ENCODE measurements at regions not wholly inside any gene's neighbourhood (a gene's known extent, or its start where the extent isn't known, plus 50 kb on each side); places are given as distances from the start of the nearest gene placed in this dataset.

DNA sequence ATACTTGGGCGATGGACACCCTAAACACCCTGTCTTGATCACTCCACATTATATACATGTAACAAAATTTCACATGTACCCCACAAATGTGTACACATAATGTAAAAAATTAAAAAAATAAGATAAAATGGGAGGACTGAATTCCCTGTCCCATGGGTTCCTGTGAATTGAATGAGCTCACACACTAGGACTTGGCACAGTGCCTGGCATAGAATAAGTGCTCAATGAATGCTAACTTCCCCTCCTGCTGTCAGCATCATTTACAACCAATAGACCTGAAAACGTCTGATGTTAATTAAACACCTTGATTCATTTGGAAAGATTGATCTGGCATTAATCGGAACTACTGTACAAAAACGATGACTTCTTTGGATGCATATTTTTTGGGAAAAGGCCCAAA is 117.3 kb upstream of the ZNF438 start:
- no peak overlapping the region for H3K27ac ChIP-seq (ENCODE audit: low read depth, low read length)
- no peaks in the 10 kb centered on the region for H3K9me3 ChIP-seq (ENCODE audit: low read length)
- no peaks in the 10 kb centered on the region for H3K27me3 ChIP-seq (ENCODE audit: control insufficient read depth in 1 of 2, insufficient read depth in 2 of 2, low read length in 2 of 2)
- no peaks in the 10 kb centered on the region for H3K36me3 ChIP-seq (ENCODE audit: insufficient read depth, low read length)
- H3K9ac ChIP-seq (ENCODE audit: low read length) = no peak overlapping the region
- peaks cover 10% of the 10 kb centered on the region for H3K4me1 ChIP-seq (ENCODE audit: insufficient read depth, low read length)
- no peak overlapping the region for H3K4me3 ChIP-seq (ENCODE audit: low read depth in 1 of 2, low read length in 2 of 2)

DNA sequence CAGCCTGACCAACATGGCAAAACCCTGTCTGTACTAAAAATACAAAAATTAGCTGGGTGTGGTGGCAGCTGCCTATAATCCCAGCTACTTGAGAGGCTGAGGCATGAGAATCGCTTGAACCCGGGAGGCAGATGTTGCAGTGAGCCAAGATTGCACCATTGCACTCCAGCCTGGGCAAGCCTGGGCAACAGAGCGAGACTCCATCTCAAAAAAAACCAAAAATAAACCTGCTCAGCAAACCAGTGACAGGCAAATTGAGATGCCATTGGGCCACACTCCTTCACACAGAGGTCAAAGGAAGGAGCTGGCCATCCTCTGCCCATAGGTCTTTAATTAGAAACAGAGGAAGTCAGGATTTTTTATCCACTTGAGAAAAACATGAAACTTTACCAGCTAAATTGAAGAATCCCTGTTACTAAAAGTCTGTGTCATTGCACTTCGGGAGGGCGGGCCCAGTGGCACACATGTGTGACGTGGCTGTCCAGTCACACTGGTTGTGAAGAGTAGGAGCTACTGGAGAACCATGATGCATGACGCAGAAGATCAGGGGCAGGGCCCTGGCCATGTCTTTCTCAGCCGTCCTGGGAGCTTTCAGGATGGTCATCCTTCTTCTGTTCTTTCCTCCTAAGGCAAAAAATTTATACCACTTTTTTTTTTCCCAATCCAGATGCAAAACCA is 118.3 kb upstream of the ZNF438 start:
- H3K4me3 ChIP-seq (ENCODE audit: low read depth in 1 of 2, low read length in 2 of 2) = no peak overlapping the region
- H3K36me3 ChIP-seq (ENCODE audit: insufficient read depth, low read length) = no peaks in the 10 kb centered on the region
- no peaks in the 10 kb centered on the region for H3K9me3 ChIP-seq (ENCODE audit: low read length)
- no peak overlapping the region for H3K9ac ChIP-seq (ENCODE audit: low read length)
- peaks cover 10% of the 10 kb centered on the region for H3K4me1 ChIP-seq (ENCODE audit: insufficient read depth, low read length)
- no peaks in the 10 kb centered on the region for H3K27me3 ChIP-seq (ENCODE audit: control insufficient read depth in 1 of 2, insufficient read depth in 2 of 2, low read length in 2 of 2)
- no peak overlapping the region for H3K27ac ChIP-seq (ENCODE audit: low read depth, low read length)

DNA sequence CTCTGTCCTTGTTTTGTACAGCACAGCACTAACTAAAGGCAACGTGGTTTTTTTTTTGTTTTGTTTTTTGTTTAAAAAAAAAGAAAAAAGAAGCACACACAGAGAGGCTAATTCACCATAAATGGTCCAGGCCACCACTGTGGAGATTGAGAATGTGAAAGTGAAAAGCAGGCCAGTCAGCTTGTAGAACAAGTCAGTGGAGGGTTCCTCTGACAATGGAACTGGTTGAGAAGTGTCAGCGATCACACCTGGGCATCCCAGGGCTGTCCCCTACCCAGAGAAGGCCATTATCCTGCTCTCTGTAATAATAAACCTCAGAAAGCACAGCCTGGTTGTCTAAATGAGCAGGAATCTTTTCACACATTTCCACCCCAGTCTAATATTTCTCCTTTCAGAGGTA is 119.6 kb upstream of the ZNF438 start:
- no peaks in the 10 kb centered on the region for H3K36me3 ChIP-seq (ENCODE audit: insufficient read depth, low read length)
- H3K27me3 ChIP-seq (ENCODE audit: control insufficient read depth in 1 of 2, insufficient read depth in 2 of 2, low read length in 2 of 2) = no peaks in the 10 kb centered on the region
- H3K4me3 ChIP-seq (ENCODE audit: low read depth in 1 of 2, low read length in 2 of 2) = no peak overlapping the region
- H3K9me3 ChIP-seq (ENCODE audit: low read length) = no peaks in the 10 kb centered on the region
- peaks cover 2% of the 10 kb centered on the region for H3K4me1 ChIP-seq (ENCODE audit: insufficient read depth, low read length)
- no peak overlapping the region for H3K27ac ChIP-seq (ENCODE audit: low read depth, low read length)
- H3K9ac ChIP-seq (ENCODE audit: low read length) = no peak overlapping the region

DNA sequence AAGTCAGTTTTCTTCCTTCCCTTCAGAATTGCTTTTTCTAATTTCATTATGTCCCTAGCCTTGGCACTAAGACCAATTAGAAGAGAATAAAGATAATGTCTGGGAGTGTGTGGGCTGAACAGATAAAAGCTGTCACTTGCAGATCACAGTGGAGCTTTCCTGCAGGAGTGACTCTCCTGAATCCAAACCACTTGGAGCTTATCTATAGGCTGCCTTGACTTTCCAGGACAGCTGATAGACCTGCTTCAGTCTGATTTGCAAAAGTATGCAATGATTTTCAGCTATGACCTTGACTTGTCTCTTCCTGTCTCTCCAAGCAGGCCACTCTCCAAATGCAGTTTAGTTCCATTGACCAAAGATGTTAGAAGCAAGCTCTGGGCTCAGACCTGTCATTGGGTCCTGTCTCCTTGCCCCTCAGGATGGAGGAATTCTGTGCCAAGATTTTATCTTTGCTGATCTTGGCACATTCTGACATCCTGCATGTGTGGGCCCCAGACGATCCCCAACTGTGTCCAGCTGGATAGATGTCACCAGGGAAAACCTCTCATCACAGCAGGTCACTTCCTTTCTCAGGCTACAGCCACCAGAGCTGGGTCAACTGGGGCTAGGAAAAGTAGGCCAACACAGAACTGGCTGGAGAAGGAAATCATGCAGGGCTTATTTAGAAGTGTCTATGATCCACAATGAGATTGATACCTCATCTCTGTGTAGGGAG is 120.9 kb upstream of the ZNF438 start:
- no peak overlapping the region for H3K9ac ChIP-seq (ENCODE audit: low read length)
- no peak overlapping the region for H3K27ac ChIP-seq (ENCODE audit: low read depth, low read length)
- no peaks in the 10 kb centered on the region for H3K27me3 ChIP-seq (ENCODE audit: control insufficient read depth in 1 of 2, insufficient read depth in 2 of 2, low read length in 2 of 2)
- no peak overlapping the region for H3K4me3 ChIP-seq (ENCODE audit: low read depth in 1 of 2, low read length in 2 of 2)
- no peaks in the 10 kb centered on the region for H3K36me3 ChIP-seq (ENCODE audit: insufficient read depth, low read length)
- no peaks in the 10 kb centered on the region for H3K9me3 ChIP-seq (ENCODE audit: low read length)
- no peaks in the 10 kb centered on the region for H3K4me1 ChIP-seq (ENCODE audit: insufficient read depth, low read length)

DNA sequence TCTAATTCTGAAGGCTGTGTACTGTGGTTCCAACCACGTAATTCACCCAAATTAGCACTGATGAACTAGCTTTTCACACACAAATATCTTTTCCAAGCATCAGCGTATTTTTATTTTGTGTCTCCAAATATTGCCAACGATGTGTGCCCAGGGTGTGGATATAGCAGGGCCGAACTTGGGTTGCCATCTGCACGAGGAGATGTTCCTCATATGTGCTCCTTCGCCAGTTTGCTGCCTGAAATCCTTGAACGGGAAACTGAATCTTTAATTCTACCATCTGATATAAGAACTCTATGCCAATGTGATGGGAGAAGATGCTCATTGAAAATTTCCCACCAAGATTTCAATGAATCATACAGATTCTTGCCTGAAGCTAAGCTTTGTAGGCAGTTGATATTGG is 121.5 kb upstream of the ZNF438 start:
- Histone ChIP-seq H3K27ac (ENCODE audit: low read depth, low read length) (no peak overlapping the region), H3K36me3 (ENCODE audit: insufficient read depth, low read length) (no peaks in the 10 kb centered on the region), H3K4me3 (ENCODE audit: low read depth in 1 of 2, low read length in 2 of 2) (no peak overlapping the region), H3K9ac (ENCODE audit: low read length) (no peak overlapping the region), H3K4me1 (ENCODE audit: insufficient read depth, low read length) (no peaks in the 10 kb centered on the region), H3K9me3 (ENCODE audit: low read length) (no peaks in the 10 kb centered on the region), H3K27me3 (ENCODE audit: control insufficient read depth in 1 of 2, insufficient read depth in 2 of 2, low read length in 2 of 2) (no peaks in the 10 kb centered on the region)

DNA sequence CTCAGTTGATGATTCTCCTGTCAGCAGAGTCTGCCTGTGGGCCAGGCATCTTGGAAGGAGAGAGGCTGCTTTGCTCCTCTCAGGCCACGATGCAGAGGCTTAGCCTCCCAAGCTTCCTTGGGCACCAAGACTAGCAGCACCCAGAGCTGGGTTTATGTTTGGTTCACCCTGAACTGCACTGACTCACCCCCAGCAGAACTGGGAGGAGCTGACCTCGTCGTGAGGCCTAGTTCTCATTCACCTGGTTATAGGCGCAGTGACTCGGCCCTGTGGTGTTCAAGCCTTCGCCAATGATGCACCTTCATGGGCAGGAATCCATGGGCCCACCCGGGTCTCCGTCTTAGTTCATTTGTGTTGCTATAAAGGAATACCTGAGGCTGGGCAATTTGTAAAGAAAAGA is 122.0 kb upstream of the ZNF438 start:
- no peaks in the 10 kb centered on the region for H3K36me3 ChIP-seq (ENCODE audit: insufficient read depth, low read length)
- H3K9me3 ChIP-seq (ENCODE audit: low read length) = no peaks in the 10 kb centered on the region
- H3K4me3 ChIP-seq (ENCODE audit: low read depth in 1 of 2, low read length in 2 of 2) = no peak overlapping the region
- H3K27ac ChIP-seq (ENCODE audit: low read depth, low read length) = no peak overlapping the region
- no peaks in the 10 kb centered on the region for H3K4me1 ChIP-seq (ENCODE audit: insufficient read depth, low read length)
- H3K27me3 ChIP-seq (ENCODE audit: control insufficient read depth in 1 of 2, insufficient read depth in 2 of 2, low read length in 2 of 2) = no peaks in the 10 kb centered on the region
- no peak overlapping the region for H3K9ac ChIP-seq (ENCODE audit: low read length)

DNA sequence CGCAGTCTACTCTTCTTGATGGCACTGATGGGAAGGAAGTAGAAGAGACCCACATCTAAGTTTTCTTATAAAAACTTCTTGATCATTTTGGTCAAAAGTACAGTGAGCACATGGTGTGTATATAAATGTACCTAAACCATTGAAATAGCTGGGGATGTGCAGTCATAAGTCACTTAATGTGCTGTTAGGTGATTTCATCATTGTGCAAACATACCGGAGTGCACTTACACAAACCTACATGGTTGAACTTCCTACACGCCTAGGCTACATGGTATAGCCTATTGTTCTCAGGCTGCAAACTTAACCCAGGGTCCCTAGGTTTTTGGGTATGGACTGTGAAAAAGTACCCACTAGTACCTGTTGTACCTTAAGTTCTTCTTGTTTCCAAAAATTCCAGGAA is 123.3 kb upstream of the ZNF438 start:
- H3K4me3 ChIP-seq (ENCODE audit: low read depth in 1 of 2, low read length in 2 of 2) = no peak overlapping the region
- H3K9ac ChIP-seq (ENCODE audit: low read length) = no peak overlapping the region
- H3K4me1 ChIP-seq (ENCODE audit: insufficient read depth, low read length) = no peaks in the 10 kb centered on the region
- H3K27ac ChIP-seq (ENCODE audit: low read depth, low read length) = no peak overlapping the region
- H3K9me3 ChIP-seq (ENCODE audit: low read length) = no peaks in the 10 kb centered on the region
- no peaks in the 10 kb centered on the region for H3K36me3 ChIP-seq (ENCODE audit: insufficient read depth, low read length)
- H3K27me3 ChIP-seq (ENCODE audit: control insufficient read depth in 1 of 2, insufficient read depth in 2 of 2, low read length in 2 of 2) = no peaks in the 10 kb centered on the region

DNA sequence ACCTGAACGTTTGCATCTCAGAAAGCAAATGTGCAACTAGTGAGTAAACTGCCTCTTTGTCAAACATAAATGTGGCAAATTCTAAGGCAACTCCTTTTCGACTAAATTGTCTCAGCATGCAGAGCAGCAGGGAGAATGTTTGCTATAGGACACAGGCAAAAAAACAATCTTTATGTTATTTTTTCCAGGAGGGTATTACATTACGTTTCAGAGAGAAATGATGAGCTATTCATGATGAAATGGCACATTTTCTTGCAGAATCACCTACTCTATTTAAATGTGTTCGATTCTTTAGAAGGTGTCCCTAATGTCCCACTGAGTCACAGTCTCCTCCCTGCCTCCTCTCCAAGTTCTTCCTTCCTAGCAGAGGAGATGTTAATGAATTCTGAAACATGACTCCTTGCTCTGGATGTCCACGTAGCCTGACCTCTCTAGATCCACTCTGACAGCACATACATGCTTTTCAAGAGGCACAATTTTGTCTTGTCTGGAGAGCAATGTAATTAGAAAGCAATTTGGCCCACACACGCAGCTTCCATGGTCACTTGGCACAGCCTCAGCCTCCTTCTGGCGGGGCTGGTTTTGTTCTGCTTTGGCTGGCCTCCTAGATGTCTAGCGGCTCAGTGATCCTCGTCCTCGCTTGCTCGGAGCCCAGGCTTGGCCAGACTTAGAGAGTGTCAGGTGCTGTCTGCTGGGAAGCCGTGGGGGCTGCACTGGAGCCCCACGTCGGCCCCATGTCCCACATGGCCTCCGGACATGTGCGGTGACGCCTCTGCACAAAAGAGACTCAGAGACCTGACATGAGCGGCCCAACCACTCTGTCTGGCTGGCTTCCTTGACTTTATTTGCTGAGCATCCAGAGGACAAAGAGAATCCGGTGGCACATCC is 125.7 kb upstream of the ZNF438 start:
- no peak overlapping the region for H3K4me3 ChIP-seq (ENCODE audit: low read depth in 1 of 2, low read length in 2 of 2)
- H3K27ac ChIP-seq (ENCODE audit: low read depth, low read length) = no peak overlapping the region

DNA sequence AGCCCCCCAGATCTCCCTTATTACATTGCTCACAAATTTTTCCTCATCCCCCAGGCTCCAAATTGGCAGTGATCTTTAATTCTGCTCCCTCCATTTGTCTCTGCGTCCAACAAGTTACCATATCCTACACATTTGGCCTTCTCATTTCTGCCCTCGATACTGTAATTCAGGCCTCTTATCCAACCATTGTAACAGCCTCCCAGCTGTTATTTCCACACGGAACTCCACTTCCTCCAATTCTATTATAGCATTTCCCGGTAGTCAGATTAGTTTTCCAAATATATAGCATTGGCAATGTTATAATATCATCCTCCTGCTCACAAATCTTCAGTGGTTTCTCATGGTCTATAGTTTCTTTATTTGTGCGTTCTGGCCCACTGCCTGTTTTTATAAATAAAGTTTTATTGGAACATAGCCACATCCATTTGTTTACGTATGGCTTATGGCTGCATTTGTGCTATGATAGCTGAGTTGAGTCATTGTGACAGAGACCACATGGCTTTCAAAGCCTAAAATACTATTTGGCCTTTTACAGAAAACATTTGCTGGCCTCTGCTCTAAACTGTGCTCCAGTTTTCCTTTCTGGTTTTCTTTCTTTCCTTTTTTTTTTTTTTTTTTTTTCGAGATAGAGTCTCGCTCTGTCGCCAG is 126.5 kb upstream of the ZNF438 start:
- Histone ChIP-seq H3K27me3 (ENCODE audit: control insufficient read depth in 1 of 2, insufficient read depth in 2 of 2, low read length in 2 of 2) (no peaks in the 10 kb centered on the region), H3K27ac (ENCODE audit: low read depth, low read length) (no peak overlapping the region)

More for the DNA sequence above, 125.7 kb upstream of the ZNF438 start:
- no peaks in the 10 kb centered on the region for H3K9me3 ChIP-seq (ENCODE audit: low read length)
- no peaks in the 10 kb centered on the region for H3K36me3 ChIP-seq (ENCODE audit: insufficient read depth, low read length)
- H3K9ac ChIP-seq (ENCODE audit: low read length) = no peak overlapping the region
- no peaks in the 10 kb centered on the region for H3K27me3 ChIP-seq (ENCODE audit: control insufficient read depth in 1 of 2, insufficient read depth in 2 of 2, low read length in 2 of 2)
- H3K4me1 ChIP-seq (ENCODE audit: insufficient read depth, low read length) = no peaks in the 10 kb centered on the region

DNA sequence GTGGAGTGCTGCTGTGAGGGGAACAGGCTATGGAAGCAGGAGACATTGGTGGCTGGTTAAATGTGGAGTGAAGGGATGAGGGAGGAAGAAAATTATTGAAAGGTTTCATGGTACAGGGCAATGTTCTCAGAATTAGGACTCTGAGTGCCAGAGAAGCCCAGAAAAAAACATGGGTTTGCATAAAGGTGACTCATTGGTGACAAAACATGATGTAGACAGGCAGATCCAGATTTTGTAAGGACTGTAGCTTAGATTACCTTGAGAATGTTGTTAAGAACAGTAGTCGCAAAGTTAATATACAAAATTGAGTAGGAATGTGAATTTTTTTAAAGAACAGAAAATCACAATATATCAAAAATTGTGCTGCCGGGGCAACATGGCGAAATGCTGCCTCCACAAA is 134.9 kb upstream of the ZNF438 start:
- no peaks in the 10 kb centered on the region for H3K4me1 ChIP-seq (ENCODE audit: insufficient read depth, low read length)
- H3K27me3 ChIP-seq (ENCODE audit: control insufficient read depth in 1 of 2, insufficient read depth in 2 of 2, low read length in 2 of 2) = no peaks in the 10 kb centered on the region
- H3K4me3 ChIP-seq (ENCODE audit: low read depth in 1 of 2, low read length in 2 of 2) = no peak overlapping the region
- H3K9ac ChIP-seq (ENCODE audit: low read length) = no peak overlapping the region
- H3K9me3 ChIP-seq (ENCODE audit: low read length) = no peaks in the 10 kb centered on the region
- no peaks in the 10 kb centered on the region for H3K36me3 ChIP-seq (ENCODE audit: insufficient read depth, low read length)
- no peak overlapping the region for H3K27ac ChIP-seq (ENCODE audit: low read depth, low read length)

More for the DNA sequence above, 126.5 kb upstream of the ZNF438 start:
- Histone ChIP-seq H3K4me1 (ENCODE audit: insufficient read depth, low read length) (no peaks in the 10 kb centered on the region), H3K9ac (ENCODE audit: low read length) (no peak overlapping the region), H3K36me3 (ENCODE audit: insufficient read depth, low read length) (no peaks in the 10 kb centered on the region), H3K4me3 (ENCODE audit: low read depth in 1 of 2, low read length in 2 of 2) (no peak overlapping the region), H3K9me3 (ENCODE audit: low read length) (no peaks in the 10 kb centered on the region)

DNA sequence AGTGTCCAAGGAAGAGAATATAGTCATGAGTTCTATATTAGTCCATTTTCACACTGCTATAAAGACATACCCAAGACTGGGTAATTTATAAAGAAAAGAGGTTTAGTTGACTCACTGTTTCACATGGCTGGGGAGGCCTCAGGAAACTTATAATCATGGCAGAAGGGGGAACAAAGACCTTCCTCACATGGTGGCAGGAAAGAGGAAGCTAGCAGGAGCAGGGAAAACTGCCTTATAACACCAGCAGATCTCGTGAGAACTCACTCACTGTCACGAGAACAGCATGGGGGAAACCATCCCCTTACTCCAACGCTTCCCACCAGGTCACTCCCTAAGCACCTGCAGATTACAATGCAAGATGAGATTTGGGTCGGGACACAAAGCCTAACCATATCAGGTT is 139.0 kb upstream of the ZNF438 start:
- peaks cover 6% of the 10 kb centered on the region for H3K9me3 ChIP-seq (ENCODE audit: low read length)
- H3K4me1 ChIP-seq (ENCODE audit: insufficient read depth, low read length) = no peaks in the 10 kb centered on the region
- no peaks in the 10 kb centered on the region for H3K36me3 ChIP-seq (ENCODE audit: insufficient read depth, low read length)
- H3K27me3 ChIP-seq (ENCODE audit: control insufficient read depth in 1 of 2, insufficient read depth in 2 of 2, low read length in 2 of 2) = no peaks in the 10 kb centered on the region
- H3K4me3 ChIP-seq (ENCODE audit: low read depth in 1 of 2, low read length in 2 of 2) = no peak overlapping the region
- H3K9ac ChIP-seq (ENCODE audit: low read length) = no peak overlapping the region
- H3K27ac ChIP-seq (ENCODE audit: low read depth, low read length) = no peak overlapping the region
